GM23248 (cell line): ENCODE measurements at regions not wholly inside any gene's neighbourhood (a gene's known extent, or its start where the extent isn't known, plus 50 kb on each side); places are given as distances from the start of the nearest gene placed in this dataset.

Source experiments
- DNase-seq: peaks from one replicate; pipeline ENCODE4 v3.0.0-alpha.2; 2015
- H2AFZ ChIP-seq: fragments of 200-600 bp; sonication (generic); 2 replicates; pipeline ENCODE4 v1.6.1; 2016; ENCODE audit warnings: antibody characterized with exemption
- H3F3A ChIP-seq: fragments of 200-600 bp; sonication (generic); 2 replicates; pipeline ENCODE4 v1.6.1; 2016; ENCODE audit warnings: mild to moderate bottlenecking, antibody characterized with exemption, mixed run types; ENCODE audit not compliant: insufficient read depth
- H3K27ac ChIP-seq: fragments of 200-600 bp; sonication (generic); 2 replicates; pipeline ENCODE4 v1.5.1; 2016; ENCODE audit warnings: mild to moderate bottlenecking
- H3K27me3 ChIP-seq: fragments of 200-600 bp; sonication (generic); replicated peaks from 2 replicates; pipeline ENCODE4 v1.6.1; 2016; ENCODE audit warnings: mild to moderate bottlenecking; ENCODE audit not compliant: insufficient read depth
- H3K36me3 ChIP-seq: fragments of 200-600 bp; sonication (generic); 2 replicates; pipeline ENCODE4 v1.6.1; 2016; ENCODE audit warnings: low read depth, mild to moderate bottlenecking
- H3K4me1 ChIP-seq: fragments of 200-600 bp; sonication (generic); 2 replicates; pipeline ENCODE4 v1.6.1; 2016; ENCODE audit warnings: mild to moderate bottlenecking; ENCODE audit not compliant: insufficient read depth
- H3K4me2 ChIP-seq: fragments of 200-600 bp; sonication (generic); one replicate; pipeline ENCODE4 v1.6.1; 2016; ENCODE audit warnings: mild to moderate bottlenecking; ENCODE audit not compliant: unreplicated experiment
- H3K4me3 ChIP-seq: fragments of 200-600 bp; sonication (generic); 2 replicates; pipeline ENCODE4 v1.5.1; 2016; ENCODE audit warnings: mild to moderate bottlenecking
- H3K79me2 ChIP-seq: fragments of 200-600 bp; sonication (generic); 2 replicates; pipeline ENCODE4 v1.6.1; 2016; ENCODE audit warnings: mild to moderate bottlenecking; ENCODE audit not compliant: insufficient read depth
- H3K9ac ChIP-seq: fragments of 200-600 bp; sonication (generic); 2 replicates; pipeline ENCODE4 v1.6.1; 2016; ENCODE audit warnings: mild to moderate bottlenecking
- H3K9me2 ChIP-seq: fragments of 200-600 bp; sonication (generic); 2 replicates; pipeline ENCODE4 v1.6.1; 2016; ENCODE audit warnings: mixed run types, mild to moderate bottlenecking, moderate library complexity; ENCODE audit not compliant: insufficient read depth
- H3K9me3 ChIP-seq: fragments of 200-600 bp; sonication (generic); one replicate; pipeline ENCODE4 v1.6.1; 2017; ENCODE audit warnings: low read depth
- H4K20me1 ChIP-seq: fragments of 200-600 bp; sonication (generic); 2 replicates; pipeline ENCODE4 v1.6.0; 2016; ENCODE audit not compliant: insufficient read depth
- EZH2 ChIP-seq: fragments of 200-600 bp; sonication (generic); IDR thresholded peaks from 2 replicates; pipeline ENCODE4 v1.6.1; 2018; ENCODE audit warnings: antibody characterized with exemption, mild to moderate bottlenecking; ENCODE audit not compliant: insufficient read depth, poor library complexity, severe bottlenecking
- EZH2phosphoT487 ChIP-seq: fragments of 200-600 bp; sonication (generic); IDR thresholded peaks from 2 replicates; pipeline ENCODE4 v1.6.1; 2018; ENCODE audit warnings: antibody characterized with exemption, moderate library complexity, mild to moderate bottlenecking, low read depth; ENCODE audit not compliant: insufficient read depth
- WGBS, 2 experiments: methylation state at CpG; one replicate each; pipeline ENCODE4 v1.1.6; 2015 to 2017; ENCODE audit warnings: low lambda C conversion rate in 2 of 2, low coverage in 1 of 2; ENCODE audit errors: missing lambda C conversion rate in 2 of 2; 5-methylcytosine and 5-hydroxymethylcytosine counted together
- in situ Hi-C: fragments of 300-500 bp; cut with MboI; formaldehyde crosslinking; loops from 2 replicates; pipeline ENCODE4 v1.15.0; 2020

GRCh38 chr2:128451084-128452023 lies 132.7 kb upstream of the HS6ST1 start:
- TF ChIP-seq EZH2phosphoT487 (no peak), EZH2 (no peak)
- Histone ChIP-seq H3K9me2 (no peaks in the 10 kb centered on the region), H3K9ac (no peak overlapping the region), H3K4me2 (no peak overlapping the region), H3K4me3 (no peak overlapping the region), H3K79me2 (no peaks in the 10 kb centered on the region), H3K36me3 (no peaks in the 10 kb centered on the region), H3K4me1 (no peaks in the 10 kb centered on the region), H3K27ac (no peak overlapping the region), H2AFZ (no peak overlapping the region), H4K20me1 (no peaks in the 10 kb centered on the region), H3F3A (no peaks in the 10 kb centered on the region), H3K27me3 (peaks cover 3% of the 10 kb centered on the region; the same call in 1 of the 2 replicates), H3K9me3 (no peaks in the 10 kb centered on the region)
- WGBS, 2 experiments, result 84 to 87% methylated on average over 15 of the region's 15 CpGs
- in situ Hi-C loops, result no loop called here
- no peak for DNase-seq

- Histone ChIP-seq H3K79me2 (no peaks in the 10 kb centered on the region), H3K27ac (no peak overlapping the region), H3K9me3 (no peaks in the 10 kb centered on the region), H2AFZ (no peak overlapping the region), H3K9me2 (no peaks in the 10 kb centered on the region), H3K27me3 (peaks cover 3% of the 10 kb centered on the region; the same call in 1 of the 2 replicates), H4K20me1 (no peaks in the 10 kb centered on the region), H3K4me1 (no peaks in the 10 kb centered on the region), H3K4me3 (no peak overlapping the region), H3K4me2 (no peak overlapping the region), H3F3A (no peaks in the 10 kb centered on the region), H3K9ac (no peak overlapping the region), H3K36me3 (no peaks in the 10 kb centered on the region)
- in situ Hi-C loops, result no loop called here
- WGBS, 2 experiments, result 73 to 91% methylated on average over 1 of the region's 1 CpG
- no peak for TF ChIP-seq EZH2
- TF ChIP-seq EZH2phosphoT487, result no peak
- DNase-seq, result no peak
These were observed 133.3 kb upstream of the HS6ST1 start for GRCh38 chr2:128452024-128452411.

- Histone ChIP-seq H3K4me3 (no peak overlapping the region), H3K36me3 (no peaks in the 10 kb centered on the region), H3F3A (no peaks in the 10 kb centered on the region), H3K4me2 (no peak overlapping the region), H3K9me2 (no peaks in the 10 kb centered on the region), H3K27ac (no peak overlapping the region), H3K9ac (no peak overlapping the region), H3K4me1 (no peaks in the 10 kb centered on the region), H4K20me1 (no peaks in the 10 kb centered on the region), H3K79me2 (no peaks in the 10 kb centered on the region), H3K9me3 (no peaks in the 10 kb centered on the region), H2AFZ (no peak overlapping the region), H3K27me3 (peaks cover 3% of the 10 kb centered on the region; the same call in 1 of the 2 replicates)
- TF ChIP-seq EZH2 (no peak), EZH2phosphoT487 (no peak)
- in situ Hi-C loops, result no loop called here
- no peak for DNase-seq
- WGBS, 2 experiments, result 72 to 78% methylated on average over 20 of the region's 20 CpGs
These were observed 134.2 kb upstream of the HS6ST1 start for GRCh38 chr2:128452536-128453530.

- H2AFZ ChIP-seq, result no peak overlapping the region
- no peak overlapping the region for H3K27ac ChIP-seq
- no peak for TF ChIP-seq EZH2phosphoT487
- no peak for TF ChIP-seq EZH2
- WGBS, 2 experiments, result 84 to 85% methylated on average over 12 of the region's 12 CpGs
- DNase-seq, result no peak
- no peak overlapping the region for H3K4me3 ChIP-seq
- peaks cover 3% of the 10 kb centered on the region; the same call in 1 of the 2 replicates for H3K27me3 ChIP-seq
- in situ Hi-C loops, result no loop called here
- H3K9ac ChIP-seq, result no peak overlapping the region
- H3K9me3 ChIP-seq, result no peaks in the 10 kb centered on the region
- H3K9me2 ChIP-seq, result no peaks in the 10 kb centered on the region
- no peaks in the 10 kb centered on the region for H3K36me3 ChIP-seq
- H3F3A ChIP-seq, result no peaks in the 10 kb centered on the region
- no peak overlapping the region for H3K4me2 ChIP-seq
- H4K20me1 ChIP-seq, result no peaks in the 10 kb centered on the region
- H3K4me1 ChIP-seq, result no peaks in the 10 kb centered on the region
- H3K79me2 ChIP-seq, result no peaks in the 10 kb centered on the region
These were observed 136.5 kb upstream of the HS6ST1 start for GRCh38 chr2:128454980-128455720.
